Upper lobe of left lung (tissue), 4 donors: ENCODE measurements at regions not wholly inside any gene's neighbourhood (a gene's known extent, or its start where the extent isn't known, plus 50 kb on each side); places are given as distances from the start of the nearest gene placed in this dataset.

Experiments
- POLR2A ChIP-seq, 4 donors: fragments of 450-650 bp; IDR thresholded peaks; one replicate each; pipeline ENCODE4 v1.5.1; 2016 to 2017; ENCODE audit warnings: antibody characterized with exemption in 4 of 4, mild to moderate bottlenecking in 2 of 4
- POLR2AphosphoS5 ChIP-seq, 2 donors: sonication (generic); formaldehyde crosslinking; IDR thresholded peaks; one replicate each; pipeline ENCODE4 v1.5.1; 2017; ENCODE audit warnings: antibody characterized with exemption in 2 of 2

GRCh38 chr2:100222844-100223243 is 80.5 kb upstream of the AFF3 start:
- TF ChIP-seq POLR2AphosphoS5 (IDR thresholded peaks at IDR 0.05) (no peak), POLR2A (IDR thresholded peaks at IDR 0.05) (no peak)
